ENCODE measurements at regions not wholly inside any gene's neighbourhood (a gene's known extent, or its start where the extent isn't known, plus 50 kb on each side); places are given as distances from the start of the nearest gene placed in this dataset.

- Histone ChIP-seq H3K36me3 (no peaks in the 10 kb centered on the region), H3K4me3 (no peak overlapping the region), H3K27ac (no peak overlapping the region), H3K27me3 (replicated peaks; ENCODE audit: insufficient read depth) (no peaks in the 10 kb centered on the region), H3K9me3 (no peaks in the 10 kb centered on the region), H3K4me1 (ENCODE audit: control insufficient read depth in 1 of 2, low read depth in 2 of 2) (no peaks in the 10 kb centered on the region)
- DNase-seq (ENCODE audit: low spot score) (no peak), ATAC-seq (ENCODE audit: insufficient number of reproducible peaks, low FRiP score, low read depth) (no peak)
- TF ChIP-seq, protein P1, sequence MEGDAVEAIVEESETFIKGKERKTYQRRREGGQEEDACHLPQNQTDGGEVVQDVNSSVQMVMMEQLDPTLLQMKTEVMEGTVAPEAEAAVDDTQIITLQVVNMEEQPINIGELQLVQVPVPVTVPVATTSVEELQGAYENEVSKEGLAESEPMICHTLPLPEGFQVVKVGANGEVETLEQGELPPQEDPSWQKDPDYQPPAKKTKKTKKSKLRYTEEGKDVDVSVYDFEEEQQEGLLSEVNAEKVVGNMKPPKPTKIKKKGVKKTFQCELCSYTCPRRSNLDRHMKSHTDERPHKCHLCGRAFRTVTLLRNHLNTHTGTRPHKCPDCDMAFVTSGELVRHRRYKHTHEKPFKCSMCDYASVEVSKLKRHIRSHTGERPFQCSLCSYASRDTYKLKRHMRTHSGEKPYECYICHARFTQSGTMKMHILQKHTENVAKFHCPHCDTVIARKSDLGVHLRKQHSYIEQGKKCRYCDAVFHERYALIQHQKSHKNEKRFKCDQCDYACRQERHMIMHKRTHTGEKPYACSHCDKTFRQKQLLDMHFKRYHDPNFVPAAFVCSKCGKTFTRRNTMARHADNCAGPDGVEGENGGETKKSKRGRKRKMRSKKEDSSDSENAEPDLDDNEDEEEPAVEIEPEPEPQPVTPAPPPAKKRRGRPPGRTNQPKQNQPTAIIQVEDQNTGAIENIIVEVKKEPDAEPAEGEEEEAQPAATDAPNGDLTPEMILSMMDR (IDR thresholded peaks at IDR 0.05) = no peak
These were observed 72.7 kb upstream of the AKAP12 start for GRCh38 chr6:151167034-151167433.

DNA sequence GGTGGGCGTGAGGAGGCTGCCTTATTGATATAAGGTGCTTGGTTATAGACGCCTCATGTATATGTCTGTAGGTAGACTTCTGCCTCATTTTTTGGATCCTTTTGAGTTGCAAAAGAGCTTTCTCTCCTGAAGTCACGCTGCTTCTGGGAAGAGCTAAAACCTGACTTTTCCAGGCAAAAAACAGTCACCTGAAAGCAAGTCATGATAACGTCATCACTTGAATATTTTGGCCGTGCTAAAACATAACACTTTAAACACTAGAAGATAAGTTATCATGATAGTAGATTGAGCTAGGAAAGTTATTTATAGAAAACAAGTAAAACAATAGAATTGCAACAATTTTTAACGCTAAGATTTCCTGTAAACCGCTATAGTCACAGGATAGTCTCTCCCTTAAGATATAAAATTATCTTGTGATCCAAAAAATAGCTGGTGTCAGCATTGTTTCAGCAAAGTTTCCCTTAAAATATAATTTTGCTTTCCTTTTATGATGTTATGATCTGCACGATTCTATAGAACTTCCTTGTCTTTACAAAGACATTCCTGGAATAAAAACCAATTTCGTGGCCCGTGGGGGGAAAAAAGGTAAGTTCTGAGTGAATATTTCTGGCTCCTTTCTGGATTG is 69.0 kb upstream of the AKAP12 start:
- H3K27me3 ChIP-seq (replicated peaks; ENCODE audit: insufficient read depth) = no peaks in the 10 kb centered on the region
- DNase-seq (ENCODE audit: low spot score) (no peak), ATAC-seq (ENCODE audit: insufficient number of reproducible peaks, low FRiP score, low read depth) (no peak)
- TF ChIP-seq, protein P1 (IDR thresholded peaks at IDR 0.05) = no peak
- H3K9me3 ChIP-seq = no peaks in the 10 kb centered on the region
- no peak overlapping the region for H3K4me3 ChIP-seq
- no peaks in the 10 kb centered on the region for H3K4me1 ChIP-seq (ENCODE audit: control insufficient read depth in 1 of 2, low read depth in 2 of 2)
- H3K27ac ChIP-seq = no peak overlapping the region
- H3K36me3 ChIP-seq = no peaks in the 10 kb centered on the region

GRCh38 chr6:151172751-151173150 is 67.0 kb upstream of the AKAP12 start:
- Histone ChIP-seq H3K36me3 (no peaks in the 10 kb centered on the region), H3K4me1 (ENCODE audit: control insufficient read depth in 1 of 2, low read depth in 2 of 2) (no peaks in the 10 kb centered on the region), H3K27ac (no peak overlapping the region), H3K4me3 (no peak overlapping the region), H3K27me3 (replicated peaks; ENCODE audit: insufficient read depth) (no peaks in the 10 kb centered on the region), H3K9me3 (no peaks in the 10 kb centered on the region)
- ATAC-seq (ENCODE audit: insufficient number of reproducible peaks, low FRiP score, low read depth) (no peak), DNase-seq (ENCODE audit: low spot score) (no peak)
- TF ChIP-seq, protein P1 (IDR thresholded peaks at IDR 0.05) = no peak

DNA sequence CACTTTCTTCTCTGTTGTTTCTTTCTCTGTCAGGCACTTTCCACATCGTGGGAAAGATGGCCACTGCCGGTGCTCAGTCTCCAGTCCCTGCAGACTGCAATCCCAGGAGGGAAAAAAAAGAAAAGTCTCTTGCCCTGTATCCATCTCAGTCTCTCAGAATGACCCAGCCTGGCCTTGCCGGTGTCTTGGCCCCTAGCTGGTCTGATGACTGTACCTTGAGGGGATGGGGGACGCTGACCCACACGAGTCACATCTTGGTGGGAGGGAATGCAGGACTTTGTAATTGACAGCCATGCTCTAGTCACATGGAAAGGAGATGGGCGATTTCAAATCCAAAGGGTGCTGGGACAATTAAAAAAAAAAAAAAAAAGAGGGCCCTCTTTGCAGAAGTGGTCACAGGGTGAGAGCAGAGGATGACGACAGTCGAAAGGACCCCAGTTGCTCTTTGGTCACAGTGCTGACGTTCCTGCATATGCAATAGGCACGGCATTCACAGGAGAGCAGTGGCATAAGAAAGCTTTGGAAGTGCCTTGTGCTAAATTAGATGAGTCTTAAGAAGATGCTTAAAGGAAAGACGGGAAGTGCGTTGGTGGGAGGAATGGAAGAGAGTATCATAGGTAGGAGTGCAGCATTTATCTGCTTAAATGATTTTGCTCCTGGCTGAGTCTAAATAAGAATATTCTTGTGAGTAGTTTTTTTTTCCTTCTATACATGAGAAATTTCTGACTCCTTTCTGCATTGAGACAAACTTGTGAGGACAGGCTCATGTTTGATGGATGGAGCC is 63.9 kb upstream of the AKAP12 start:
- H3K9me3 ChIP-seq = no peaks in the 10 kb centered on the region
- no peak overlapping the region for H3K27ac ChIP-seq
- H3K36me3 ChIP-seq = no peaks in the 10 kb centered on the region
- DNase-seq (ENCODE audit: low spot score) (no peak), ATAC-seq (ENCODE audit: insufficient number of reproducible peaks, low FRiP score, low read depth) (no peak)
- H3K4me3 ChIP-seq = no peak overlapping the region
- H3K4me1 ChIP-seq (ENCODE audit: control insufficient read depth in 1 of 2, low read depth in 2 of 2) = no peaks in the 10 kb centered on the region
- TF ChIP-seq, protein P1 (IDR thresholded peaks at IDR 0.05) = no peak
- H3K27me3 ChIP-seq (replicated peaks; ENCODE audit: insufficient read depth) = no peaks in the 10 kb centered on the region

GRCh38 chr6:151176911-151177770 is 62.6 kb upstream of the AKAP12 start:
- ATAC-seq (ENCODE audit: insufficient number of reproducible peaks, low FRiP score, low read depth) = no peak
- TF ChIP-seq, protein P1 (IDR thresholded peaks at IDR 0.05) = no peak

More at GRCh38 chr6:151176911-151177770, 62.6 kb upstream of the AKAP12 start:
- H3K27ac ChIP-seq = no peak overlapping the region
- H3K4me1 ChIP-seq (ENCODE audit: control insufficient read depth in 1 of 2, low read depth in 2 of 2) = no peaks in the 10 kb centered on the region
- no peak overlapping the region for H3K4me3 ChIP-seq
- DNase-seq (ENCODE audit: low spot score) = no peak
- H3K27me3 ChIP-seq (replicated peaks; ENCODE audit: insufficient read depth) = no peaks in the 10 kb centered on the region
- H3K9me3 ChIP-seq = no peaks in the 10 kb centered on the region
- H3K36me3 ChIP-seq = no peaks in the 10 kb centered on the region
